GM21619 (cell line): ENCODE measurements at regions not wholly inside any gene's neighbourhood (a gene's known extent, or its start where the extent isn't known, plus 50 kb on each side); places are given as distances from the start of the nearest gene placed in this dataset.
"Not testable (repeated sequence)": the region's sequence is repeated elsewhere in the genome, so short reads cannot be mapped to it uniquely, and the experiment has no call there.

Experiments used
- ATAC-seq: cut with Tn5 transposase; IDR thresholded peaks from one replicate; pipeline ENCODE4 v1.9.1; 2021; ENCODE audit not compliant: unreplicated experiment

DNA sequence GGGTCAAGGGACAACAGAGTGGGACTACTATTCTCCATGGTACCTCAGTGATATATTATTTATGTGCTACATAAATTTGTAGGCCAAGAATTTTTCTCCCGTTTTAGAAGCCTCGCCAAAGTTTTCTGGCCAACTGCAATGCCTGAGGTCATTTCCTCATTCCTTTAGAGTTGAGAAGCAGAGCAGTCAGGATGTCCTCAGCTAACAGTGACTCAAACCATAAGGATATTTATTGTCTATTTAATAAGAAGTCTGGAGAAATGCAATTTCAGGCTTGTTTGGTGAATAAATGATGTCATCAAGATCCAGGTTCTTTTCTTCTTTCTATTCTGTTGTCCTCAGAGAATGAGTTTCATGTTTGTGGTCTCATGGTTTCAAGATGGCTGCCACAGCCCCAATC lies 91.0 kb downstream of the ADCYAP1 start:
- no peak for ATAC-seq

- ATAC-seq, result no peak
Measured at GRCh38 chr18:997499-997898, 92.8 kb downstream of the ADCYAP1 start.

DNA sequence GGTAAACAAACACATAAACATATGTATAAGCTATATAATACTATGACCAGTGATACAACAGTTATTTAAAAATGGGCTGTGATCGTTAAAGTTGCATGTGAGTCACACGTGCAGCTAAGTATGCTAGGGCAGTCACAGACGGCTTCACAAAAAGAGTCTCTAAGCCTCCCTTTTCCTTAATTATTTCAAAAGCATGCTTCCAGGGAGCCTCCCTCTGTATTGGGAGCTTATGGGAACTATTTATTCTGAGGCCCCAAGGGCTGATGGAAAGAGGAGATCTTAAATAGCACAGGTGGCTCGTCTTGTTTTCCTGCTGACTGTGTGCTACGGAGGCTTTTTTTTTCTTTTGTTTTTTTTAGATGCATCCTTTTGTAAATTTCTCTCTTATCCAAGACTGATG lies 94.3 kb downstream of the ADCYAP1 start:
- no peak for ATAC-seq

GRCh38 chr18:1002653-1003178 lies 98.0 kb downstream of the ADCYAP1 start:
- no peak for ATAC-seq

DNA sequence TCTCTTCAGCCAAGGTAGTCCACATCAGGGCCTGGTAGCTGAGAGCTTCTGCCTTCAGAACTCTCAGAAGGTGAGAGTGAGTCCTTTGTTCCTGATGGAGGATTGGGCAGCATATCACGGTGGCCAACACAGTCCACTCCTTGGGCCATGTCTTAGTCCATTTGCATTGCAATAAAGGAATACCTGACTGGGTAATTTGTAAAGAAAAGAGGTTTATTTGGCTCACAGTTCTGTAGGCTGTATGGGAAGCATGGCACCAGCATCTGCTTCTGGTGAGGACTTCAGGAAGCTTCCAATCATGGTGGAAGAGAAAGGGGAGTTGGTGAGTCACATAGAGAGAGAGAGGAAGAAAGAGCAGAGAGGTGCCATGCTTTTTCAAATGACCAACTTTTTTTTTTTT lies 98.8 kb downstream of the ADCYAP1 start:
- no peak for ATAC-seq

DNA sequence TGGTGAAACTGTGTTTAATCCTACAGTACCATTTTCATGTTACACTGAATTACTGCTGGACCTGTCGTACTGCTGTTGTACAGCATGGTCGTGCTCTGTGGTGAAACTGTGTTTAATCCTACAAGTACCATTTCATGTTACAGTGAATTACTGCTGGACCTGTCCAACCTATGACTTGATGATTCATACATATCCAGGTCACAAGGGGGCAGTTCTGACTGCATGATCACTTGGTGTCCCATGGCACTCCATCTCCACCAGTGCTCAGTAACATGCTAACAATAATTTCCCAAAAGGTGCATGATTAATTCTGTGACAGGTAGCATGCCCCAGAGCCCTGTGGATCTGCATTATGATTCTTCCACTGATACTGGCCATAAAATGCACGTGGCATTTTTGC lies 101.6 kb downstream of the ADCYAP1 start:
- no peak for ATAC-seq

DNA sequence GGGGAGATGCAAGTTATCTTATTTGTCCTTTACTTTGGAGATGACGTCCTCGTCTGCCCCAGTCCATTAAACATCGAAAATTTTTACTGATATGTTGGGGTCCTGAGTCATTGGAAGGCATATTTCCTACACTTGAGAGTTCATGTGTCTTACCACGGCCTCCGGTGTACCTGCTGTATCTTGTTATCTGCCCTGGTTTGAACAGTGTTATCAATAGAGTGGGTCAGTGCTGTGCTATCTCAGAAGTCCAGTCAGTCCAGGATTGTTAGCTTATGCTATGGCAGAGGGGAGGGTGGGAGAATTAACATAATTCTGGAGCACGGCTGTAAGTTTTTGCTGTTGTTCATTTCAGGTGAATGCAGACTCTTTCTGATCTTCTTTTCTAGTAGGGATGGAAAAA lies 102.3 kb downstream of the ADCYAP1 start:
- ATAC-seq, result no peak

- ATAC-seq, result no peak
Measured at GRCh38 chr18:1011349-1011748, 106.7 kb downstream of the ADCYAP1 start.

GRCh38 chr18:1012775-1013174 lies 108.1 kb downstream of the ADCYAP1 start:
- no peak for ATAC-seq

- no peak for ATAC-seq
Measured at GRCh38 chr18:1013951-1014350, 109.3 kb downstream of the ADCYAP1 start.

GRCh38 chr18:1014509-1014908 lies 109.8 kb downstream of the ADCYAP1 start:
- no peak for ATAC-seq

DNA sequence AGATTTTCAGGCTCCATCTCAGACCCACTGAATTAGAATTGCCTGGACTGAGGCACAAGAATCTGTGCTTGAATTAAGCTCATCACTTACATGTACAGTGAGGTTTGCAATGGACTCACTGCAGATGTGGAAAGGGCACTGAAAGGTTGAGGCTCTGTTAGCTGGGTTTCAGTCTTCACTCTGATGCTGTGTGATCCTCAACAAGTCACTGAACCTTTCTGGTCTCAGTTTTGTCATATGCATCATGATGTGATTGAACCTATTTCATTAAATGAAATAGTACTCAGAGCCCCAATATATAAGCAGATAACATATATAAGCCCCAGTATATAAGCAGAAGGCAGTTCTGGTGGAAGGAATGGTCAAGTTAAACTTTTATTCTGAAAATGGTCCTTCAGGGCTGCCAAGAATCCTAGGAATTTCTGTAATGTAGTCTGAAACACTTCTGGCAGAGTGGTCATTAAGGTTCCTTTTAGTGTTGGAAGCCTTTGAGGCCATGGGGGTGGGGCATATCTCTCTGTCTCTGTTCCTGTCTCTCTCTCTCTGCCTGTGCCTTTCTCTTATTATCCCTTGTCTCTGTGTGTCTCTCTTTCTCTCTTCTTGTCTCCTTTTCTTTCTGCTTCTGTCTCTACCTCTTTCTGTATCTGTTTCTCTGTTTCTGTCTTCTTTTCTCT lies 110.4 kb downstream of the ADCYAP1 start:
- ATAC-seq, result no peak

DNA sequence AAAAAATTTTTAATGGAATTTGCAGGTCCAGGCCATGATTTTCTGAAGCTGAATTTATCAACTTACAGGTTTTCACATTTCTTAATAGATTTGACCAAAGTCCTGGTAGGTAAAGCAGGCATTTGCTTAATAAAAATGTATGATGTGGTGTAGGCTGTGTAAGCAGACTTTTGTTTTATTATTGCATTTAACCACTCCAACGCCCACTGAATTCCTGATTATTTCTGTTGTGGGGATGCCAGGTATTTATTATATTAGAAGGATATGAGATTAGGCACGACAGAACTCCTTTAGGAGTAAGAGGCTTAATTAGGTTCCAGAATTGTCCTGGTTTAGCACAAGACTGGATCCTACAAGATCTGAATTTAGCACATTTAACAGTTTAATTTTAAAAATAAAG lies 111.1 kb downstream of the ADCYAP1 start:
- no peak for ATAC-seq

GRCh38 chr18:1017227-1018058 lies 112.8 kb downstream of the ADCYAP1 start:
- no peak for ATAC-seq

GRCh38 chr18:1018181-1018681 lies 113.6 kb downstream of the ADCYAP1 start:
- ATAC-seq, result no peak

- ATAC-seq, result no peak
Measured at GRCh38 chr18:1019191-1019590, 114.5 kb downstream of the ADCYAP1 start.

DNA sequence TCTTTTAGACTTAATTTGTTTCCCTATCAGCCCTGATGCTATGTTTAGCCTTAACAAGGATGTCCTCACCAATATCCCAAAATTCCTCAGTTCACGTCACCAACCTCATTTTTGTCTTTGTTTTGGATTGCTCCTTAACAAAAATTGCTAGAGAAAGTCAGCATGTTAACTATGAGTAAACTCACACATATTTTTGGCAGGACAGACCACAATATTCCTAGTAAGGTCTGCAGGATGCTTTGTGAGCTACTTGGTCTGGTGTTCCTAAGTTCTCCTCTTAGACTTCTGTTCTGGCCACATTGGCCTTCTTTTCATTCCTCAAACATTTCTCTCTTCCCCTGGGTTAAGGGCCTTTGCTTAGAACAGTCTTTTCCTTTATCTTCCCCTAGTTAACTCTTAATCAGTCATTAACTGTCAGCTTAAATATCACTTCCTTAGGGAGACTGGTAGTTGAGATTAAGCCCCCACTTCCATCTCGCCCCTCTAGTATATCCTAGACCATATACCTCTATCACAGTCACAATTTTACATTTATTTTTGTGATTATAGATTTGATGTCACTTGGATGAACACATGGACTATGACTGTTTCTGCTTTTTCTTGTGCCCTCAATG lies 116.2 kb downstream of the ADCYAP1 start:
- ATAC-seq, result no peak

GRCh38 chr18:1026930-1027329 lies 122.3 kb downstream of the ADCYAP1 start:
- ATAC-seq, result no peak

- not testable (repeated sequence) for ATAC-seq
Measured at GRCh38 chr18:1033092-1033491, 128.4 kb downstream of the ADCYAP1 start.

DNA sequence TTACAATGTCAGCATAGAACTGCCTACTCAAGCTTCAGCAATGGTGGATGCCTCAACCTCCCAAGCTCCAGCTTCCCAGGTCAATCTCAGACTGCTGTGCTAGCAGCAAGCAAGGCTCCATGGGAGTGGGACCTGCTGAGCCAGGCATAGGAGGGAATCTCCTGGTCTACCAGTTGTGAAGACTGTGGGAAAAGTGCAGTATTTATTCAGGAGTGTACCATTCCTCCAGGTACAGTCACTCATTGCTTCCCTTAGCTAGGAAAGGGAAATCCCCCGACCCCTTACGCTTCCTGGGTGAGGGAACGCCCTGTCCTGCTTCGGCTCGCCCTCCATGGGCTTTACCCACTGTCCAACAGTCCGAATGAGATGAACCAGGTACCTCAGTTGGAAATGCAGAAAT lies 130.3 kb downstream of the ADCYAP1 start:
- no peak for ATAC-seq

DNA sequence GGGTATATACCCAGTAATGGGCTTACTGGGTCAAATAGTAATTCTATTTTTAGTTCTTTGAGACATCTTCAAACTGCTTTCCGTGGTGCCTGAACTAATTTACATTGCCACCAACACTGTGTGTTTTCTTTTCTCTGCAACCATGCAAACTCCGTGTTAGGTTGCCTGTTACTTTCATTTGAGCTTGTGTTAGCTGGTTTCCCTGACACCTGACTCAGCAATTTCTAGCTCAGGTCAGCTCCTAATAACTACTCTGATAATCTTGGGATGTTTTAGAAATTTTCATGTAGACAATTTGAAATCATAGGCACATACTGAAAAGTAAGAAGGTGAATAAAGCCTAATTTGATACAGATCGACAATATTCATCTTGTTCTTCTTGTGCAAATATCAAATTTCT lies 132.3 kb downstream of the ADCYAP1 start:
- no peak for ATAC-seq

- no peak for ATAC-seq
Measured at GRCh38 chr18:1037776-1038175, 133.1 kb downstream of the ADCYAP1 start.
